ENCODE measurements at regions not wholly inside any gene's neighbourhood (a gene's known extent, or its start where the extent isn't known, plus 50 kb on each side); places are given as distances from the start of the nearest gene placed in this dataset.

DNA sequence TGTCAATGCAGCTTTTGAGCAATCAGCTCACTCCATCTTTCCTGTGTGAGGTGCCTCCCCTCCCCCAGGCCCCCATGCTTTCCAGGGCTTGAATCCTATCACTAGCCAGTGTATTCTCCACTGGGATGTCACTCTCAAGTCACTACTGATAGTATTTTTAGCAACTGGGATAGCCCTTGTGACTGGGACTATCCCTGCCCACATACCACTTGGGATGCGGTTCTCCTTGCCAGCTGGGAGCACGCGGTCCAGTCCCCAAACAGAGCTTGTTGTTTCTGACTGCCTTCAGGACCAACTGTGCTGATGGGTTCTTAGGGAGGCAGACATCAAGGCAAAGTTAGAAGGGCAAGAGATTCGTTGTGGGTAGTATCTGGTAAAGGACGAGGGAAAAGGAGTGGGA is 134.9 kb downstream of the FAM161A start (continued):
- TF ChIP-seq, protein P1, sequence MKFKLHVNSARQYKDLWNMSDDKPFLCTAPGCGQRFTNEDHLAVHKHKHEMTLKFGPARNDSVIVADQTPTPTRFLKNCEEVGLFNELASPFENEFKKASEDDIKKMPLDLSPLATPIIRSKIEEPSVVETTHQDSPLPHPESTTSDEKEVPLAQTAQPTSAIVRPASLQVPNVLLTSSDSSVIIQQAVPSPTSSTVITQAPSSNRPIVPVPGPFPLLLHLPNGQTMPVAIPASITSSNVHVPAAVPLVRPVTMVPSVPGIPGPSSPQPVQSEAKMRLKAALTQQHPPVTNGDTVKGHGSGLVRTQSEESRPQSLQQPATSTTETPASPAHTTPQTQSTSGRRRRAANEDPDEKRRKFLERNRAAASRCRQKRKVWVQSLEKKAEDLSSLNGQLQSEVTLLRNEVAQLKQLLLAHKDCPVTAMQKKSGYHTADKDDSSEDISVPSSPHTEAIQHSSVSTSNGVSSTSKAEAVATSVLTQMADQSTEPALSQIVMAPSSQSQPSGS (IDR thresholded peaks at IDR 0.05; ENCODE audit: low read length), result no peak
- TF ChIP-seq POLR2A (IDR thresholded peaks at IDR 0.05; ENCODE audit: control extremely low read depth in 1 of 2, low read depth in 2 of 2, low read length in 2 of 2), result no peak
- TF ChIP-seq BACH1 (IDR thresholded peaks at IDR 0.05; ENCODE audit: low read length), result no peak
- no peak for TF ChIP-seq SIRT6 (IDR thresholded peaks at IDR 0.05; ENCODE audit: low read length)

Measured in H1 (cell line).